ENCODE measurements at regions not wholly inside any gene's neighbourhood (a gene's known extent, or its start where the extent isn't known, plus 50 kb on each side); places are given as distances from the start of the nearest gene placed in this dataset.
A peak's percentile ranks its signal among the peaks of the same experiment; 100 is the strongest.
"Not testable (repeated sequence)": the region's sequence is repeated elsewhere in the genome, so short reads cannot be mapped to it uniquely, and the experiment has no call there.

- no peak for DNase-seq
Measured at GRCh38 chr9:73053543-73053942, 98.1 kb upstream of the ANXA1 start.

DNA sequence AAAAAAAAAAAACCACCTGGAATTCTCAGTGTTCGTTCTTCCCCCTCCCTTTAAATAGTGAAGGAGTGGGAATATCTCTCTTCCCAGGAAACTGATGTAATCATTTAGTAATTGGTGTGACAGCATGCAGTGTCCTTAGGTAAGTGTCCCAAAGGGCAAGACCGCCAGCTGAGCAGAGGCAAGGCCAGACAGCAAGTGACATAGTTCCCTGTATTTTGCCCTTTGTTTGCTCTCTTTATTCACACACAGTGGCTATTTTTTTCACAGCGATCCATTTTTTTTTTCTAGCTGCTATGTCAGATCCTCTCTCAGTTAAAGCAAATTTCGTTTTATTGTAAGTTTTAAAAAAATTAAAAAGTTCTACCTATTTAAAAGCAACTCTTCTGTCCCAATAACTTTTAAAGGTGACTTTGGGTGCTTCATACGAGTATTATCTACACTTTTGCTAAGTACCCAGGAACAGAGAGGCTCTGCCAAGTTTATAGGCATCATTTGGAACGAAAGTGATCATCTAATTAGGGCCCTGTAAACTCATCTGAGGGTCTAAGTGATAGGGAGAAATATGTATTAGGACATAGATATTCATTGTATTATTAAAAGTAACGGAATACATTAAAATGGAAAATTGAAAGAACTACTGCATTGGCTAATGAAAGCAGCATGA, 98.2 kb upstream of the ALDH1A1 start:
- DNase-seq, result no peak

DNA sequence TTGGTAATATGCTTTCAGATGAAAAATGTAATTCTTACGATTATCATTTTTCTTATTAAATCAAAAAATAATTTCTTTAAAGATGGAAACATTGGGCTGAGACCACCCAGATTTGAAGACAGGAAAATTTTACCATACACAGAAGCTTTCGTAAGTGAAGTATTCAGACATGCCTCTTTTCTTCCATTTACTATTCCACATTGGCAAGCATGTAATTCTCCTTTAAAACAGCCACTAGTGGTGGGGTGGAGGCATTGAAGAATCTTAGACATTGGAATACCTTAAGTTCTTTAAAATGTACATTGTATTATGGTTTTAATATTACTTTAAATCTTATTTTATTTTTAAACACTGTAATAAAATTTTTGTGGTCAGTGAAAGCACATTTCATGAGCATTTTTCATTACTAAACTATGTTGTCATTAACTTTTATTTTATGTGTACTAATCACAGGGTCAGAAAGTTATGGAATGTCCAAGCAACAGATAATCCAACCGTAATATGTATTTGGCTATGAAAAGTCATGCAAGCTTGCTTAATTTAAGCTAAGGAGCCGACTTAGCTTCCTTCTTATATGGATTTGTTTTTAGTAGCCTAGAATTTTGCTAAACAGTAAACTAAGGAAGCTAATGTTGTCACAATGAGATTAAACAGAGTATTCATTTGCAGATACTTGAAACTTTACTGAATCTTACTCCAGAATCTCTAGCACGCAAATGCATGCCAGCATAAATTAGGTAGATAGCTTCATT, 97.4 kb upstream of the ALDH1A1 start:
- no peak for DNase-seq

DNA sequence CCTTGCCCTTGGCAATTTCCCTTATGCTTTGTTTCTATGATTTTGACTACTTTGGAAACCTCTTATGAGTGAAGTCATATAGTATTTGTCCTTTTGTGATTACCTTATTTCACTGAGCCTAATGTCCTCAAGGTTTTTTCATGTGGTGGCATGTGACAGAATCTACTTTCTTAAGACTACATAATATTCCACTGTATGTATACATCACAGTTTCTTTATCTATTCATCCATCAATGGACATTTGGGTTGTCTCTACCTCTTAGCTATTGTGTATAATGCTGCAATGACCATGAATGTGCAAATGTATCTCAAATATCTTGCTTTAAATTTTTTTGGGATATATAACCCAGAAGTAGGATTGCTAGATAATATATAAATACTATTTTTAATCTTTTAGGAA, 96.4 kb upstream of the ALDH1A1 start:
- no peak for DNase-seq

GRCh38 chr9:73046769-73047168, 93.9 kb upstream of the ALDH1A1 start:
- no peak for DNase-seq

- not testable (repeated sequence) for DNase-seq
Measured at GRCh38 chr9:73044776-73045175, 91.9 kb upstream of the ALDH1A1 start.

DNA sequence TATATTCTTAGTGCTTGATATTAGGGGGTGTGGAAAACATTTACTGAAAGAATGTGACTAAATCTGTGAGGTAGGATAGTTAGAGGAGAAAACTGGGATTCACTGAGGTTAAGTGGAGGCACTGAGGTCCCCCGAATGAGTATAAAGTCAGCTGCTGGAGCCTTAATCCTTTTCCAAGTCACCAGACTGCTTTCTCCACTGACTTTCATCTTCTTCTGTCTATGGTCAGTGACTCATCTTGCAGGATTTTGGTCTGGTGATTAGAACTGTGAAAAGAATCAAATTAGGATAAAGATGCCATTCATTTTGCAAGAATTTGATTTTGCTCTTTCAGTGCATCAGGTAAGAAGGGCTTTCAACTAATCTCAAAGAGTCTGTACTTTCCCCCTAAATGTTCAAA, 89.3 kb upstream of the ALDH1A1 start:
- DNase-seq, result no peak

DNA sequence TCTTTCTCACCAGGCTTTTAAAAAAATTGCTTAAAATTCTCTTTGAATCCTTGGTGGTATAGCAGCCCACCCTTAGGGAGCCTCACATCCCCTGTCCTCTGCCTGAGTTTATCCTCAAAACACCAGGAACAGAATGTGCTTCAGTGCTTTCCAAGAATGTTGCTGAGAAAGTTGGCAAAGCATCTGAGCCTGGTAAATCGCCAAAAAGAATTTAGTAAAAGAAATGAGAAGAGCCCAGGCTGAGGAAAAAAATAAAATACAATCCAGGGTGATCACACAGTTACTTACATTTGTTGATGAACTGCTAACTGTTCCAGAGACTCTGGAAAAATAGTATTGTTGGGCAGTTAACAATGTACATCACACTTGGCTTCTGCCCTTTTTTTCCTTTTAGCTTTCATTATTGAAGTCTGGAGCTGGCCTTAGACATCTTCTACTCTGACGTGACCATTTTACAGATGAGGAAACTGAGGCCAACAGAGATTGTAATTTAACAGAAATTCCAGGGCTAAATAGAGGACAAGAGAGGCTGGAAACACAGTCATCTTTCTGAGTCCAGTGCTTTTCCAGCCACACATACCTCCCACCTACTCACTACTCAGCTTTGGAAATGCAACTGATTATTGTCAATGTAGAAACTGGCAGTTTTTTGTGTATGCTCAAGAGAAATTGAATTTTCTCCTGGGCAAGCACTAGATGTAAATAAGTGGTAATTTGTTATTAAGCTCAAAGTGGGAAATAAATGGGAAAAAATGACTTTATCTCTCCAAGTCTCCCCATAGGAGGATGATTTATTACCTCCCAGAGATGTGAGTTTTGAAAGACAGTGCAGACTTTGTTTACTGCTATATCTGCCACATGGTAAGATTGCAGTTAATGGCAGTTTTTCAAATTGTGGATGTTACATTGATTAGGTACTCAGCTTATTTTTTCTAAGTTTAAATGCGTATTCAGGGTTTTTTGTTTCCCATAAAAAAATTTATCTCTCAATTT, 86.7 kb upstream of the ALDH1A1 start:
- DNase-seq, result no peak

DNA sequence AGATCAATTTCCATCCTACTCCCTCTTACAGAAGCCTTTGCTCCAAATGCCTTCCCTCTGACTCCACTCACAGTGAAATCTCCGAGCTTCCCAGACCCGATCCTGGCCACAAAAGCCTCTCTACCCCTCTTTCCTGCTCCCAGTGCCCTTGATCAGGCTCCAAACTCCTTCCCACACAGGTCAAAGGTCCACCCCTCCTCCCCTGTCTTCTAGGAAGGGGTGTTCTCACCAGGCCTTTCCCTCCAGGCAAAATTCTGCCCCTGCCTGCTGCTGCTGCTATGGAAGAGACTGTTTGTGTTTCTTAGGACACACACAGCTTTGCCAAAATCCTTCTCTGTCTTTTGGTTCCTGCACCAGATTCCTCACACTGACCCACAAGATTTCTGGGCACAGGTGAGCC, 85.8 kb upstream of the ALDH1A1 start:
- DNase-seq, result no peak

- no peak for DNase-seq
Measured at GRCh38 chr9:73038089-73038509, 85.2 kb upstream of the ALDH1A1 start.

GRCh38 chr9:73037613-73038012, 84.8 kb upstream of the ALDH1A1 start:
- DNase-seq, result no peak

GRCh38 chr9:73034962-73035361, 82.1 kb upstream of the ALDH1A1 start:
- DNase-seq, result no peak

DNA sequence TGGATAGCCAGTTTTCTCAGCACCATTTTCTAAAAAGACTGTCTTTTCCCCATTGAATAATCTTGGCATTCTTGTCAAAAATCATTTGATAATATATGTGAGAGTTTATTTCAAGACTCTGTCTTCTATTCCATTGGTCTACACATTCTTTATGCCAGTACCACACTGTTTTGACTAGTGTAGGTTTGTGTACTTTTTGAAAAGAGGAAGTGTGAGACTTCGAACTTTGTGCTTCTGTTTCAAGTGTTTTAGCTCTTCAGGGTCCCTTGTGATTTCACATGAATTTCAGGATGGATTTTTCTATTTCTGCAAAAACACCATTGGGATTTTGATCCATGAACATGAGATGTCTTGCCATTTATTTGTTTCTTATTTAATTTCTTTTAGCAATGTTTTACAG, 78.5 kb upstream of the ALDH1A1 start:
- no peak for DNase-seq

- DNase-seq, result no peak
Measured at GRCh38 chr9:73030370-73031030, 77.6 kb upstream of the ALDH1A1 start.

- DNase-seq, result no peak
Measured at GRCh38 chr9:73029346-73029745, 76.5 kb upstream of the ALDH1A1 start.

- DNase-seq, result no peak
Measured at GRCh38 chr9:73026375-73026774, 73.5 kb upstream of the ALDH1A1 start.

- DNase-seq, result no peak
Measured at GRCh38 chr9:73024601-73025034, 71.8 kb upstream of the ALDH1A1 start.

DNA sequence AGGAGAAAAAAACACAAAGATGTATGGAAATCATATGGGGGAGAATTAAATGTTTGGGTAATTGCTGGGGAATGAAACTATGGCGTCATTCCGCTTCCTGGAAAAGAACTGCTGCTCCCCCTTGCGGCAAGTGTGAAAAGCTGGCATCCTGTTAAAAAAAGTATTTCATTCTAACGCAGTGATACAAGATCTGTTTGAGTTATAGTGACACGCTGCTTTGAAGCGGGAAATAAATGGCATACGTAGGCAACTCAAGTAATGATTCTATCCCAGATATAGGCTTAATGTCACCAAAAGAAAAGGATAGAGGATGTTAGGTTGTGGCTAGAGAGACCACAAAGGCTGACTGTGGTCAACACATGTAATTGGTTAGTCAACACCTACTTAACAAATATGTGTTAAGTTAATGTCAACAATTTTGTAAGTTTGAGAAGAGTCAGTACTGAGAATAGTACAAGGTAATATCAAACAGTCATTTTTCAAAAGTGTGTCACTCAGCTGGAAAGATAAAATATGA, 70.2 kb upstream of the ALDH1A1 start:
- peak; percentile 28 for DNase-seq

DNA sequence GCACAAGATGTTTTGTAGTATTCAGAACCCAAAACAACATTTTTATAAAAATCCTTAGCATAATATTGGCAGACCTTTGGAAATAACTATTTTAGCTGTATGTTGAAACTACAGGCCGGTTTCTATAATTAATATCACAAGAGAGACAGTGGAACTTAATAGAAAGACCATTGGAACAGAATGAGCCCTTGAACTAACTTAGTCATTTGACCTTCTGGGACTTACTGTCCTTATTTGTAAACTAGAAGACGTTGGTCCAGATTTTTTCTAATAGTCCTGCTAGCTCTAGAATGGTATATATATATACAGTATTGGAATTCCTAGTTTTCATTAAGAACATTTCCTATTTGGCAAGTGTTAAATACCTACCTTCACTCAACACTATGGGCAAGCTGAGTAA, 69.5 kb upstream of the ALDH1A1 start:
- DNase-seq, result no peak

- DNase-seq, result no peak
Measured at GRCh38 chr9:73020877-73021276, 68.0 kb upstream of the ALDH1A1 start.

- DNase-seq, result no peak
Measured at GRCh38 chr9:73014011-73014410, 61.2 kb upstream of the ALDH1A1 start.

- DNase-seq, result no peak
Measured at GRCh38 chr9:73011956-73012355, 59.1 kb upstream of the ALDH1A1 start.

All from CD4-positive, alpha-beta T cell treated with Interferon gamma for 1 hour (primary cell).